Mucosa of rectum (tissue), 2 donors: ENCODE measurements at regions not wholly inside any gene's neighbourhood (a gene's known extent, or its start where the extent isn't known, plus 50 kb on each side); places are given as distances from the start of the nearest gene placed in this dataset.
"Not testable (repeated sequence)": the region's sequence is repeated elsewhere in the genome, so short reads cannot be mapped to it uniquely, and the experiment has no call there.

Source experiments
- H3K27ac ChIP-seq, 2 donors: one replicate each; pipeline ENCODE4 v1.7.0; 2013; ENCODE audit warnings: inconsistent platforms in 2 of 2, low read depth in 2 of 2, low read length in 2 of 2
- H3K27me3 ChIP-seq, 2 donors: one replicate each; pipeline ENCODE4 v1.7.0; 2013; ENCODE audit warnings: low read length in 2 of 2; ENCODE audit not compliant: control insufficient read depth in 2 of 2, insufficient read depth in 2 of 2
- H3K36me3 ChIP-seq, 2 donors: one replicate each; pipeline ENCODE4 v1.7.0; 2013; ENCODE audit warnings: low read length in 2 of 2; ENCODE audit not compliant: control insufficient read depth in 2 of 2, insufficient read depth in 2 of 2
- H3K4me1 ChIP-seq, 2 donors: one replicate each; pipeline ENCODE4 v1.7.0; 2013; ENCODE audit warnings: low read length in 2 of 2, mild to moderate bottlenecking in 1 of 2; ENCODE audit not compliant: control insufficient read depth in 2 of 2, insufficient read depth in 2 of 2
- H3K4me3 ChIP-seq, 2 donors: one replicate each; pipeline ENCODE4 v1.7.0; 2013; ENCODE audit warnings: low read length in 2 of 2
- H3K9ac ChIP-seq, 2 donors: one replicate each; pipeline ENCODE4 v1.7.0; 2013; ENCODE audit warnings: low read length in 2 of 2, low read depth in 1 of 2, mild to moderate bottlenecking in 1 of 2
- H3K9me3 ChIP-seq, 2 donors: one replicate each; pipeline ENCODE4 v1.7.0; 2013; ENCODE audit warnings: low read length in 2 of 2; ENCODE audit not compliant: control insufficient read depth in 2 of 2
- donor health status: healthy.
- donor health status: Normal muscosa, but diverticular disease.

DNA sequence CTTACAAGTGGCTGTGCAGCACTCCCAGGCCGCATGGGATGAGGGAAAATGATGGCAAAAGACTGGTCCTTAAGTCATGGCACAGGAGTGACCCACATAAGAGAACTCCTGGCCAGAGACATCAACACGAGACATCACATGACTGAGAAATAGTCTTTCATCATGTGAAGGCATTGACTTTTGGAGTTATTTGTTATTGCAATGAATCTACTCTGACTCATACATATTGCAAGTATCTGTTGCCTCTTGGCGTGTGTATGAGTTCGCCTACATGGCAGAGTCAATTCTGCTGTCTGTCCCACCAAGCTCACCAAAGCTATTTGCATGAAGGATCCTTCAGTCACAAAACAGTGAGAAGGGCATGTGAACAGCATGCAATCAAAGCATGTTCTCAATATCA lies 59.7 kb upstream of the HABP2 start:
- Histone ChIP-seq H3K9me3 (no peaks in the 10 kb centered on the region), H3K4me3 (no peak overlapping the region), H3K4me1 (no peaks in the 10 kb centered on the region), H3K27me3 (peaks cover 0 to 5% of the 10 kb centered on the region in 2 donors), H3K27ac (no peak overlapping the region), H3K9ac (no peak overlapping the region), H3K36me3 (no peaks in the 10 kb centered on the region)

DNA sequence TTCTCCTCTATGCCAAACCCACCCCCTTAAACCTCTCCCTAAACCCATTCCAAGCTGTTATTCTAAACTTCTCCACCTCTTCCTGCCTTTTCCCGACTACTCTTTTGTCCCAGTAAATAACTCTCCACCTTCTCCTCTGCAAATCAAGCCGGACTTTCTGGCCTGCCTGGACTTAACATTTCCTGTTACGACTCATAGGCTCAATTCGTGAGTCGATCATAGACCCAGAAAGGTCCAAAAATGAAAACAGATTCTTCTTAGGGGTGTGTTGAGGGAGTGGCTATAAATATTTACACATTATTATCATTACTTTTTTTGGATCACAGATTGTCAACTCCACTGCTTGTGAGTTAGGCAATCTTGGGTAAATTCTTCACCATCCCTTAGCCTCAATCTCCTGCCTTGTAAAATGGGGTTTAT lies 59.0 kb upstream of the HABP2 start:
- Histone ChIP-seq H3K4me1 (no peaks in the 10 kb centered on the region), H3K36me3 (no peaks in the 10 kb centered on the region), H3K9ac (no peak overlapping the region), H3K9me3 (no peaks in the 10 kb centered on the region), H3K27me3 (peaks cover 0 to 5% of the 10 kb centered on the region in 2 donors), H3K27ac (no peak overlapping the region), H3K4me3 (no peak overlapping the region)

DNA sequence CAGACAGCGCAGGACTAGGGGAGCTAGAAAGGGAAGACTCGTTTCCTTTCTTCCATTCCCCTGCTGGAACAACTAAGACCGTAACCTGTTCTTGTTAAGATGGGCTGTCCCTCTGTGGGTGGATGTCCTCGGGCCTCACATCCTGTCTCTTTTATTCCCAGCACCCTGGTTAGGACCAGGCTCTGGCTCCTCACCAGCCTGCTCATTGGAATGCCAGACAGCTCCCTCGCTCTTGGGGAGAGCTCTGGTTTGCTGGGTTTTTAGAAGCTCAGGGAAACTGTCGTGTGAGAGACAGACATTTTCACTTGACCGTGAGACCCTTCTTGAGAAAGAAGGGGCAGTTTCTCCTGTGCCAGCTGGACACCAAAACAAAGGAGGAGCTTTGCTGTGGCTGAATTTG lies 58.1 kb upstream of the HABP2 start:
- no peaks in the 10 kb centered on the region for H3K4me1 ChIP-seq
- H3K4me3 ChIP-seq = no peak overlapping the region
- H3K27me3 ChIP-seq = peaks cover 0 to 5% of the 10 kb centered on the region in 2 donors
- H3K27ac ChIP-seq = no peak overlapping the region
- H3K36me3 ChIP-seq = no peaks in the 10 kb centered on the region
- no peaks in the 10 kb centered on the region for H3K9me3 ChIP-seq
- no peak overlapping the region for H3K9ac ChIP-seq

DNA sequence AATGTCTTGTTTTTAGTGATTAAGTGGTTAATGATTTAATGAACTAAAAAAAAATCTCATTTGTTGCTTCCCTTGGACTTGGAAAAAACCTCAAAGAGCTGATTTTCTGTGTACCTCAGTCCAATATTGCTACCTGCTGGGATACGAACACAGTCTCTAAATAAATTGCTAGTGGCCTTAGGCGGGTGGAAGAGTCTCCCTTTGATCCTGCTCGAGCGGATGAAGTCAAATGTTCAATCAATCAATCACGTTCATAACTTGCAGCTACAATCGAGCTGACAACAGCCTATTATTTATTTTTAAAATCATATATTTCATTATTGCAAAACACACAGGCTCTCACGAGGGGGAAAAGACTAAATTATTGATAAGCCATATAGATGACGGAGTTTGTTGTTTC lies 57.3 kb upstream of the HABP2 start:
- H3K27me3 ChIP-seq = peaks cover 0 to 5% of the 10 kb centered on the region in 2 donors
- no peak overlapping the region for H3K4me3 ChIP-seq
- H3K9ac ChIP-seq = no peak overlapping the region
- no peaks in the 10 kb centered on the region for H3K36me3 ChIP-seq
- no peaks in the 10 kb centered on the region for H3K4me1 ChIP-seq
- H3K27ac ChIP-seq = no peak overlapping the region
- H3K9me3 ChIP-seq = no peaks in the 10 kb centered on the region

DNA sequence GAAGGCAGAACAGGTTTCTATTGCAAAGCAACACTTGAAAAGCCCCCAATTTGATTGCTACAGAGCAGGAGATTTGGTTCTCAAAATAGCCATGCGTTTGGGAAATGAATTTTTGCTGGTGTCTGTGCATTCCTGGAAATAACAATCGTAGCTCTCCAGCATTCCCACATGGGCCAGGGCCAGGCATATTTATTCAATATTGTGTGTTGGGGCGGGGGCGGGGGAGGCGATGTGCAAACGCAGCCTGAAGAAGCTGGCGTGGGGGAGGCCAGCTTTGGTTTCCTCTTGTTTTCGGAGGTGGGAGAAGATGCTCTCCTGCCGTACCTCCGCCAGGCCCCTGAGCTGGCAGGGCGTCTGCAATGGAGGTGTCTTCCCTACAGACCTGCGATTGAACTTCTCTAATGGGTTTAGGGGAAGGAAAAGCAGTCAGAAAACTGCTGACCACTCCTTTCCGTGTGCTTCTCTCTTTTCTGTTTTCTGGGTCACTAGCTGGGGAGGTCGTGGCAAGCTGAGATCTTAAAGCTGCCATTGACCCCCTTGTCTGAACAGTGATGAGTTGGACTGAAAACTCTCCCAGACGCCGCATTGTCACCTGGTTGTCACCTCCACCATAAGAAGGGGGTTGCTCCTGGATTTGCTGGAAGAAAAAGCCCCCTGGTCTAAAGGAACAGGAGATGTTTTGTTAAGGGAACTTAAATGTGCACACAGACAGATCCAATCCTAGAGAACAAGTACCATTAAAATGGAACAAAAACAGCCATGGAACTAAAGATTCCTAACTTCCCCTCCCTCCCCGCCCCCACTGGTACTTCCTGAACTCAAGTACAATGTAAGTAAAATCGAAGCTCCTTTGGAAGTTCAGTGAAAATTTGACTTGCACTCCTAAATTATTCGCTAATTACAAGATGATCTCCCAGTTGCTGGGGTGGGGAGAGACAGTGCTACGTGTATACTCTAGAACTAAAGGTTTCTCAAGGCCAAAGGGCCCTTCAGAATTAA lies 56.4 kb upstream of the HABP2 start:
- H3K4me1 ChIP-seq = no peaks in the 10 kb centered on the region
- no peak overlapping the region for H3K27ac ChIP-seq
- no peak overlapping the region for H3K4me3 ChIP-seq
- no peaks in the 10 kb centered on the region for H3K27me3 ChIP-seq
- no peaks in the 10 kb centered on the region for H3K9me3 ChIP-seq
- H3K36me3 ChIP-seq = no peaks in the 10 kb centered on the region
- no peak overlapping the region for H3K9ac ChIP-seq

DNA sequence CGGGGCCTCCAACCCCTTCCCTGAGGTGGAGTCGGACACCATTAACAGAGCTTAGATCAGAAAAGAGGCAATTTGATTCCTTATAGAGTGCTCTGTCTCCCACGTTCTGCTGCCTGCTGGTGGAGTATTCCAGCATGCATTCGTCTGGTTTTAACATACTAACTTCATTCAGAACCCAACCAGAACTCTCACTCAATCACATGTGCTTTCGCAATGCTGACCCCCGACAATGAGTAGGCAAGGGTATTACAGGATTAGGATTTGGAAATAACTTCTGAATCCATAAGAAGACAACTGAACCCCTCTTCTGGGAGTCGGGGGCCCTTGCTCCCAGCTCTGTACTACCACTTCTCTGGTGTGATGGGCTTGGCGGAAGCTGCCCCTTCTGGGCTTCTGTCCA lies 55.7 kb upstream of the HABP2 start:
- H3K36me3 ChIP-seq = no peaks in the 10 kb centered on the region
- H3K4me1 ChIP-seq = no peaks in the 10 kb centered on the region
- no peak overlapping the region for H3K4me3 ChIP-seq
- H3K9ac ChIP-seq = no peak overlapping the region
- H3K27ac ChIP-seq = no peak overlapping the region
- no peaks in the 10 kb centered on the region for H3K27me3 ChIP-seq
- H3K9me3 ChIP-seq = no peaks in the 10 kb centered on the region

DNA sequence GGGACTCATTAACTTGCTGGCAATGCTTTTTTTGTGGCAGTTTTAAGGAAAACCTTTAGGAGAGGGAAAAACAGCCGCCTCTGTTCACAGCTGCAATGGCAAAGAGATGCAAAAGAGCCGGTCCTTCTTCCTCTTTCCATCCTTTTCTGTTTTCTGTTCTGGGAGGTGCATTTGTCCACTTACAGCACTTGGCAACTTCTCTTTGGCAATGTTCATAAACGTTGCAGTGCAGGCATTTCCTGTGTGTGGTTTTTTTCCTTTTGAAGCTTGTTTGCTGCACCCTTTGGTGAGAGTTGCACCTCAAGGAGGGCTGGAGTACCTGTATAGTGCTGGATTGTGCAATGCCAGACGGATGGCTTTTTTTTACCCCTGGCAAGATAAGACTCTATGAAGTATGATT lies 53.9 kb upstream of the HABP2 start:
- H3K4me1 ChIP-seq = no peaks in the 10 kb centered on the region
- no peak overlapping the region for H3K9ac ChIP-seq
- no peaks in the 10 kb centered on the region for H3K36me3 ChIP-seq
- no peak overlapping the region for H3K4me3 ChIP-seq
- no peaks in the 10 kb centered on the region for H3K27me3 ChIP-seq
- H3K9me3 ChIP-seq = no peaks in the 10 kb centered on the region
- no peak overlapping the region for H3K27ac ChIP-seq

DNA sequence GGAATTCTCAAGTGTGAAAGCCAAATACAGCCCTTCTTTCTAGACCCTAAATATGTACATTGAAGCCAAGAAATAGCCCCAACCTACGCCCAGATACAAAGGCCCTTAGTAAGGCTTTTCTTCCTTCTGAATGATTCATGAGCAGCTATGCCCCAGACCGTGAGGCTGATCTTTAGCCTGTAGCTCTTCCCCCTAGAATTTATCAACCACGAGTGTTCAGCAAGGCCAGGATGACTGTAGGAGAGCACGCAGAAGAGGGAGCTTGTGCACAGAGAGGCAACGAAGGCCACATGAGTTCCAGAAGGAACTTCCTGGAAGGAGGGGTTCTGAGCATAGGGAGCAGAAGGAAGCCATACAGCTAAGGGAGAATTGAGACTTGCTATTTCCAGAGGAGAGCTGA lies 53.0 kb upstream of the HABP2 start:
- H3K4me1 ChIP-seq = no peaks in the 10 kb centered on the region
- H3K9me3 ChIP-seq = no peaks in the 10 kb centered on the region
- no peak overlapping the region for H3K4me3 ChIP-seq
- H3K27ac ChIP-seq = no peak overlapping the region
- no peaks in the 10 kb centered on the region for H3K27me3 ChIP-seq
- no peak overlapping the region for H3K9ac ChIP-seq
- no peaks in the 10 kb centered on the region for H3K36me3 ChIP-seq

DNA sequence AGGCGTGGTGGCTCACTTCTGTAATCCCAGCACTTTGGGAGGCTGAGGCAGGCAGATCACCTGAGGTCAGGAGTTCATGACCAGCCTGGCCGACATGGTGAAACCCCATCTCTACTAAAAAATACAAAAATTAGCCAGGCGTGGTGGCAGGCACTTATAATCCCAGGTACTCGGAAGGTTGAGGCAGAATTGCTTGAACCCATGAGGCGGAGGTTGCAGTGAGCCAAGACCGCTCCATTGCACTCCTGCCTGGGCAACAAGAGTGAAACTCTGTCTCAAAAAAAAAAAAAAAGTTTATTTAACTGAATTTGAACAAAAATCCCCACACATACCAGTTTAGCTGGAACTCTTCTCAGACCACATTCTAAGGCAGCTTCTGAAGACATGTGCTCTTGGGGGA lies 51.8 kb upstream of the HABP2 start:
- not testable (repeated sequence) for H3K4me1 ChIP-seq, H3K4me3 ChIP-seq, H3K27me3 ChIP-seq, H3K9me3 ChIP-seq, H3K36me3 ChIP-seq, H3K9ac ChIP-seq, H3K27ac ChIP-seq
